GM12878 (cell line): ENCODE measurements at regions not wholly inside any gene's neighbourhood (a gene's known extent, or its start where the extent isn't known, plus 50 kb on each side); places are given as distances from the start of the nearest gene placed in this dataset. TPM values are rescaled to one million over a fixed set of nuclear protein-coding genes. Genes with fewer than 3 reads are reported as not detected.

Experiments used
- small RNA-seq: library from RNA; depleted of rRNA; stranded (forward); fragments of <200 nt; gene quantifications from one replicate; pipeline ENCODE3, GENCODE V24; 2014

Small RNA genes lying in the stretch of these regions (small RNA-seq; reads per million reads assigned to genes)
- not detected for gene AL359920.1
